Upper lobe of left lung (tissue), 6 donors: ENCODE measurements at regions not wholly inside any gene's neighbourhood (a gene's known extent, or its start where the extent isn't known, plus 50 kb on each side); places are given as distances from the start of the nearest gene placed in this dataset.

Source experiments
- ATAC-seq, 2 donors: fragments of 200-7000 bp; cut with Tn5 transposase; one replicate each; pipeline ENCODE4 v1.9.1; 2022; ENCODE audit warnings: mild to moderate bottlenecking in 2 of 2, moderate library complexity in 2 of 2; ENCODE audit not compliant: low FRiP score in 2 of 2
- DNase-seq, 2 donors: peaks; one replicate each; pipeline ENCODE4 v3.0.0-alpha.2; 2019 to 2020
- H3K27ac ChIP-seq, 4 donors: fragments of 200-600 bp; sonication (generic); one replicate each; pipeline ENCODE4 v1.5.1; 2016 to 2019
- H3K27me3 ChIP-seq, 4 donors: fragments of 200-600 bp; sonication (generic); one replicate each; pipeline ENCODE4 v1.5.1; 2017 to 2019
- H3K36me3 ChIP-seq, 4 donors: fragments of 200-600 bp; sonication (generic); one replicate each; pipeline ENCODE4 v1.5.1; 2016 to 2019
- H3K4me1 ChIP-seq, 4 donors: fragments of 200-600 bp; sonication (generic); one replicate each; pipeline ENCODE4 v1.5.1; 2018 to 2019
- H3K4me3 ChIP-seq, 4 donors: fragments of 200-600 bp; sonication (generic); one replicate each; pipeline ENCODE4 v1.5.1; 2017 to 2019; ENCODE audit warnings: mild to moderate bottlenecking in 2 of 4, moderate library complexity in 1 of 4
- H3K9me3 ChIP-seq, 4 donors: fragments of 200-600 bp; sonication (generic); one replicate each; pipeline ENCODE4 v1.5.1; 2018 to 2019
- EP300 ChIP-seq, 4 donors: sonication (generic); formaldehyde crosslinking; IDR thresholded peaks; one replicate each; pipeline ENCODE4 v1.5.1; 2017; ENCODE audit warnings: antibody characterized with exemption in 4 of 4, control low read depth in 2 of 4
- POLR2A ChIP-seq, 4 donors: fragments of 450-650 bp; IDR thresholded peaks; one replicate each; pipeline ENCODE4 v1.5.1; 2016 to 2017; ENCODE audit warnings: antibody characterized with exemption in 4 of 4, mild to moderate bottlenecking in 2 of 4
- POLR2AphosphoS5 ChIP-seq, 2 donors: sonication (generic); formaldehyde crosslinking; IDR thresholded peaks; one replicate each; pipeline ENCODE4 v1.5.1; 2017; ENCODE audit warnings: antibody characterized with exemption in 2 of 2
- WGBS, 2 donors: methylation state at CpG; one replicate each; pipeline ENCODE4 v1.1.5; 2017 to 2018; 5-methylcytosine and 5-hydroxymethylcytosine counted together
- TF ChIP-seq, protein P1 (sequence below), 6 experiments: fragments of 450-650 bp in 4 of 6; fragments of 200-600 bp in 2 of 6; sonication (generic) in 2 of 6; IDR thresholded peaks; one replicate each; pipeline ENCODE4 v1.5.1; 2016 to 2019; ENCODE audit warnings: antibody characterized with exemption in 6 of 6
- donor health status: DM: no; HTN: no; CAD: no; lungs with moderate emphysema.
- donor health status: DM: no; HTN: yes; CAD: no; lungs with severe emphysema.

DNA sequence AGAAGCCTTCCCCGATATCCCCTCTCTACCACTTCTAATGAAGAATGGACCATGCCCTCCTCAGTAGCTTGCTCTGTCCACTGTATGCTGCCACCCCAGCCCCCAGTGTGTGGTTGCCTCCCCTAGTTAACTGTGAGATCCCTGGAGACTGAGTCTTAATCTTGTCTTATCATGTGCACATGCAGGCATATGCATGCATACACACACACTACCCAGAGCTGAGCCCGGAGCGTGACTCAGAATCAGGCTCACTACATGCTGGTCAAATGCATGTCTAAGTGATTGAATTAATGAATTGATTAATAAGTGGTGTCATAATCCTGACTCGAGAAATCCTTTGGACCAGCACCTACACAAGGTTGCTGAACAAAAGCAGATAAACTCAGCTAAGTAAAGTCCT lies 99.4 kb downstream of the CCT6B start:
- Histone ChIP-seq H3K27me3 (no peaks in the 10 kb centered on the region), H3K9me3 (no peaks in the 10 kb centered on the region), H3K4me1 (no peaks in the 10 kb centered on the region), H3K36me3 (no peaks in the 10 kb centered on the region), H3K4me3 (no peak overlapping the region), H3K27ac (no peak overlapping the region)
- no peak for TF ChIP-seq POLR2AphosphoS5 (IDR thresholded peaks at IDR 0.05)
- TF ChIP-seq, protein P1, sequence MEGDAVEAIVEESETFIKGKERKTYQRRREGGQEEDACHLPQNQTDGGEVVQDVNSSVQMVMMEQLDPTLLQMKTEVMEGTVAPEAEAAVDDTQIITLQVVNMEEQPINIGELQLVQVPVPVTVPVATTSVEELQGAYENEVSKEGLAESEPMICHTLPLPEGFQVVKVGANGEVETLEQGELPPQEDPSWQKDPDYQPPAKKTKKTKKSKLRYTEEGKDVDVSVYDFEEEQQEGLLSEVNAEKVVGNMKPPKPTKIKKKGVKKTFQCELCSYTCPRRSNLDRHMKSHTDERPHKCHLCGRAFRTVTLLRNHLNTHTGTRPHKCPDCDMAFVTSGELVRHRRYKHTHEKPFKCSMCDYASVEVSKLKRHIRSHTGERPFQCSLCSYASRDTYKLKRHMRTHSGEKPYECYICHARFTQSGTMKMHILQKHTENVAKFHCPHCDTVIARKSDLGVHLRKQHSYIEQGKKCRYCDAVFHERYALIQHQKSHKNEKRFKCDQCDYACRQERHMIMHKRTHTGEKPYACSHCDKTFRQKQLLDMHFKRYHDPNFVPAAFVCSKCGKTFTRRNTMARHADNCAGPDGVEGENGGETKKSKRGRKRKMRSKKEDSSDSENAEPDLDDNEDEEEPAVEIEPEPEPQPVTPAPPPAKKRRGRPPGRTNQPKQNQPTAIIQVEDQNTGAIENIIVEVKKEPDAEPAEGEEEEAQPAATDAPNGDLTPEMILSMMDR (IDR thresholded peaks at IDR 0.05) = no peak
- TF ChIP-seq POLR2A (IDR thresholded peaks at IDR 0.05) = no peak
- TF ChIP-seq EP300 (IDR thresholded peaks at IDR 0.05) = no peak
- 88 to 99% methylated on average over 4 of the region's 4 CpGs for WGBS, 2 donors
- DNase-seq (no peak), ATAC-seq (no peak)

DNA sequence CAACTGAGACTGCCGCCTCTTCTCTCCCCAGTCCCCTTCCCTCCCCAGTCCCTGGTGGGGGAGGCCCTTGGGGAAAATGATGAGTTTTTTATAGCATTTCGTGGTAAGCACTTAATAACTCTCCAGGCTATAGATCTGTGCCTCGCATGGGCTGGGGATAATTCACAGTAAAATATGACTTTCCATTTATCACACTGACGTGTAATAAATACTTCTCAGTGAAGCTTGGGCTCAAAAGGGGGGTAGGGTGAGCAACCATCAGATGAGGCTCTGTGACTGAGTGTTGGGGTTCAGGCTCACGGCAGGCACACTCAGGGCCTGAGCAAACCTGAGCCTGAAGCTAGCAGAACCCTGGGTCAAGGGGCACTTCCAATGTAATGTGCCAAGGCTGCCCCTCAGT lies 101.6 kb downstream of the CCT6B start:
- Histone ChIP-seq H3K4me1 (no peaks in the 10 kb centered on the region), H3K27me3 (no peaks in the 10 kb centered on the region), H3K4me3 (no peak overlapping the region), H3K36me3 (no peaks in the 10 kb centered on the region), H3K9me3 (no peaks in the 10 kb centered on the region), H3K27ac (no peak overlapping the region)
- 72 to 74% methylated on average over 5 of the region's 5 CpGs for WGBS, 2 donors
- no peak for TF ChIP-seq POLR2A (IDR thresholded peaks at IDR 0.05)
- TF ChIP-seq EP300 (IDR thresholded peaks at IDR 0.05) = no peak
- TF ChIP-seq, protein P1 (IDR thresholded peaks at IDR 0.05) = no peak
- TF ChIP-seq POLR2AphosphoS5 (IDR thresholded peaks at IDR 0.05) = no peak
- ATAC-seq (no peak), DNase-seq (no peak)

DNA sequence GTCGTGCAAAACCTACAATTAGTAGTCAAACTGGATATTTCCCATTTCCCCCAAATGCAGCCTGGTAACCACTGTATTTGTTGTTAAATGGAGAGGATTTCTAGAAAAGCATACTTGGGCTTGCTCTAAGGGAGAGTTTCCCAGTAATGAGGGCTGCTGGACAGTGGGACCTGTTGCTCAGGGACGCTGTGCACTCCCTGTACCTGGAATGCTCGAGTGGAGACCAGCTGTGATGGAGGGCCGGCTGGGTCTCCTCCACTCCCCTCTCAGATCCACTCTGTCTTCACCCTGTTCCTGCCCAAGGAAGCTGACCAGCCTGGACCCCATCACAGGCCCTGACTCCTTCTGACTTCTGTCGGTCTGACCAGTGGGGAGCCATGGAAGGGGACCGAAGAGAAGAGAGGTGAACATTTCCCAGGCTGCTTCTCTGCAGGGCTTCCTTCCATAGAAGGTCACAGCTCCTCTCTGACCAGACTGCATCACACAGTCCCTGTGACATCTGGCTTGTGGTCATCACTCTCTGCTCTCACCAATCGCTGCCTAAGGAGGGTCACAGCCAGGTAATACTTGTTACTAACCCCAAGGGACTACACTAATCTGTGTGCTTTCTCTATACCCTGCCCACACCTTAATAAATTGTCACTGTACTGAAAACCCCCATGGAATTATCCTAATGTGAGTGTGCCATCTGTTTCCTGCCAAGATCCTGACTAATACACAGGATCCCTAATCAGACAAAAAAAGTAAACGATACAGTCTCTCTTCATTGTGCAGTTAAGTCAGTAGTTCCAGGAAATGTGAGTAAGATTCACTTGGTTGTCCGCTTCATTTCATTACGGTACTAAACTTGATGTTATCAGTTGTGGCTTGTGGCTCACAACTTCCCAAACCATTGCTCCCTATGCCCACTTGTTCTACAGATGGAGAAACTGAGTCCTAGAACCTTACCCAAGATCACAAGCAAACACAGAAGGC lies 102.4 kb downstream of the CCT6B start:
- WGBS, 2 donors = 57 to 59% methylated on average over 8 to 10 of the region's 10 CpGs
- Histone ChIP-seq H3K4me1 (no peaks in the 10 kb centered on the region), H3K27me3 (no peaks in the 10 kb centered on the region), H3K36me3 (no peaks in the 10 kb centered on the region), H3K27ac (no peak overlapping the region), H3K4me3 (no peak overlapping the region), H3K9me3 (no peaks in the 10 kb centered on the region)
- no peak for TF ChIP-seq EP300 (IDR thresholded peaks at IDR 0.05)
- TF ChIP-seq POLR2A (IDR thresholded peaks at IDR 0.05) = no peak
- TF ChIP-seq, protein P1 (IDR thresholded peaks at IDR 0.05) = no peak
- no peak for TF ChIP-seq POLR2AphosphoS5 (IDR thresholded peaks at IDR 0.05)
- ATAC-seq (peak in 1 of 2 donors; percentile 34), DNase-seq (no peak)

DNA sequence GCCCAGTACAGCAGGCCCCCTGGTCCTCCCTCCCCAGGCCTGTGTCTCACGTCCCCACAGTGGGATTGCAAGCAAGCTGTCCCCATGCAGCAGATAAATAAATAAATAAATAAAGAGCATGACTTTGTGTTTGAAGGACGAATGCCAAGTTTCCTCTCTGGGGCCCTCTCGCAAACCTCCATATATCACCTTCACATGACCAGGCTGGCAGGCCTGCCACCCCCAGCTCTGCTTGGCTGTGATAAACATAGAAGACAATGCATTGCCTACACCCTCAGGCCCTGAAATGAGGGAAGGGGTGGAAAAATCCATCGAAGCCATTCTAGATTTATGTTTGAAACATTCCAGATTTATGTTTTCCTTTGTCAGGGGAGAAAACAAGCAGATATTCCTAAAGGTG lies 107.3 kb downstream of the CCT6B start:
- TF ChIP-seq POLR2A (IDR thresholded peaks at IDR 0.05) (no peak), EP300 (IDR thresholded peaks at IDR 0.05) (no peak), POLR2AphosphoS5 (IDR thresholded peaks at IDR 0.05) (no peak)
- TF ChIP-seq, protein P1 (IDR thresholded peaks at IDR 0.05) = no peak
- Histone ChIP-seq H3K9me3 (no peaks in the 10 kb centered on the region), H3K36me3 (no peaks in the 10 kb centered on the region), H3K4me1 (no peaks in the 10 kb centered on the region), H3K27me3 (no peaks in the 10 kb centered on the region), H3K4me3 (no peak overlapping the region), H3K27ac (no peak overlapping the region)
- ATAC-seq (no peak), DNase-seq (no peak)
- WGBS, 2 donors = 47 to 65% methylated on average over 3 to 4 of the region's 4 CpGs
